Nephron progenitor cell (in vitro differentiated cells): ENCODE measurements at regions not wholly inside any gene's neighbourhood (a gene's known extent, or its start where the extent isn't known, plus 50 kb on each side); places are given as distances from the start of the nearest gene placed in this dataset.
"Not testable (repeated sequence)": the region's sequence is repeated elsewhere in the genome, so short reads cannot be mapped to it uniquely, and the experiment has no call there.

ENCODE experiments used
- DNase-seq: peaks from one replicate; pipeline ENCODE4 v3.0.0; 2021
- H3K27ac Mint-ChIP-seq: 2 replicates; pipeline ENCODE4 v1.8.0; 2021; ENCODE audit warnings: mild to moderate bottlenecking, moderate library complexity, mixed read lengths
- H3K27me3 Mint-ChIP-seq: 2 replicates; pipeline ENCODE4 v1.8.0; 2021; ENCODE audit warnings: mild to moderate bottlenecking, low read depth, mixed read lengths; ENCODE audit not compliant: poor library complexity
- H3K36me3 Mint-ChIP-seq: 2 replicates; pipeline ENCODE4 v1.8.0; 2021; ENCODE audit warnings: low read depth, mixed read lengths
- H3K4me1 Mint-ChIP-seq: 2 replicates; pipeline ENCODE4 v1.8.0; 2021; ENCODE audit warnings: mixed read lengths
- H3K4me3 Mint-ChIP-seq: 2 replicates; pipeline ENCODE4 v1.8.0; 2021; ENCODE audit warnings: mild to moderate bottlenecking, moderate library complexity, mixed read lengths
- H3K9me3 Mint-ChIP-seq: 2 replicates; pipeline ENCODE4 v1.8.0; 2021; ENCODE audit warnings: mild to moderate bottlenecking, moderate library complexity, mixed read lengths
- CTCF ChIP-seq: fragments of 200-600 bp; sonication (generic); IDR thresholded peaks from 2 replicates; pipeline ENCODE4 v1.5.0; 2021; ENCODE audit warnings: antibody characterized with exemption

- Mint-ChIP-seq H3K27me3 (peaks cover 4% of the 10 kb centered on the region), H3K9me3 (no peaks in the 10 kb centered on the region), H3K27ac (no peak overlapping the region), H3K4me3 (no peak overlapping the region), H3K4me1 (peaks cover 50% of the 10 kb centered on the region), H3K36me3 (peaks cover 13% of the 10 kb centered on the region)
- TF ChIP-seq CTCF, result no peak
- no peak for DNase-seq
Observed at GRCh38 chr1:222971146-222971545, 156.3 kb downstream of the DISP1 start.

- Mint-ChIP-seq H3K36me3 (peaks cover 20% of the 10 kb centered on the region), H3K9me3 (peaks cover 7% of the 10 kb centered on the region), H3K4me1 (peaks cover 52% of the 10 kb centered on the region), H3K27me3 (peaks cover 4% of the 10 kb centered on the region), H3K27ac (no peak overlapping the region), H3K4me3 (no peak overlapping the region)
- no peak for DNase-seq
- TF ChIP-seq CTCF, result no peak
Observed at GRCh38 chr1:222973561-222973960, 158.7 kb downstream of the DISP1 start.

GRCh38 chr1:222974496-222974895, 159.7 kb downstream of the DISP1 start:
- H3K27ac Mint-ChIP-seq, result no peak overlapping the region
- H3K4me3 Mint-ChIP-seq, result no peak overlapping the region
- peaks cover 7% of the 10 kb centered on the region for H3K9me3 Mint-ChIP-seq
- H3K27me3 Mint-ChIP-seq, result peaks cover 4% of the 10 kb centered on the region
- no peak for TF ChIP-seq CTCF
- peaks cover 20% of the 10 kb centered on the region for H3K36me3 Mint-ChIP-seq
- peaks cover 52% of the 10 kb centered on the region for H3K4me1 Mint-ChIP-seq
- no peak for DNase-seq

GRCh38 chr1:222975472-222976122, 160.8 kb downstream of the DISP1 start:
- H3K27me3 Mint-ChIP-seq, result peaks cover 4% of the 10 kb centered on the region
- H3K9me3 Mint-ChIP-seq, result peaks cover 7% of the 10 kb centered on the region
- H3K27ac Mint-ChIP-seq, result peak overlapping the region; percentile 89
- H3K4me1 Mint-ChIP-seq, result peaks cover 52% of the 10 kb centered on the region
- peaks cover 20% of the 10 kb centered on the region for H3K36me3 Mint-ChIP-seq
- no peak for DNase-seq
- TF ChIP-seq CTCF, result no peak
- no peak overlapping the region for H3K4me3 Mint-ChIP-seq

GRCh38 chr1:222976453-222976852, 161.6 kb downstream of the DISP1 start:
- Mint-ChIP-seq H3K4me3 (no peak overlapping the region), H3K36me3 (peaks cover 20% of the 10 kb centered on the region), H3K27ac (no peak overlapping the region), H3K27me3 (peaks cover 4% of the 10 kb centered on the region), H3K9me3 (peaks cover 7% of the 10 kb centered on the region), H3K4me1 (peaks cover 44% of the 10 kb centered on the region)
- TF ChIP-seq CTCF, result no peak
- no peak for DNase-seq

- H3K4me3 Mint-ChIP-seq, H3K9me3 Mint-ChIP-seq, H3K27me3 Mint-ChIP-seq, DNase-seq, H3K27ac Mint-ChIP-seq: not testable (repeated sequence)
- peaks cover 20% of the 10 kb centered on the region for H3K36me3 Mint-ChIP-seq
- peaks cover 41% of the 10 kb centered on the region for H3K4me1 Mint-ChIP-seq
Observed at GRCh38 chr1:222977294-222977693, 162.5 kb downstream of the DISP1 start.
